Fibroblast of the aortic adventitia (primary cell): ENCODE measurements at regions not wholly inside any gene's neighbourhood (a gene's known extent, or its start where the extent isn't known, plus 50 kb on each side); places are given as distances from the start of the nearest gene placed in this dataset.
A peak's percentile ranks its signal among the peaks of the same experiment; 100 is the strongest.
"Not testable (repeated sequence)": the region's sequence is repeated elsewhere in the genome, so short reads cannot be mapped to it uniquely, and the experiment has no call there.

Source experiments
- DNase-seq: peaks from one replicate; pipeline ENCODE4 v3.0.0-alpha.2; 2010; ENCODE audit warnings: low read depth
- H3K4me3 ChIP-seq: 2 replicates; pipeline ENCODE4 v1.5.1; 2011; ENCODE audit warnings: low read depth, mild to moderate bottlenecking, control low read depth, low read length, moderate library complexity
- TF ChIP-seq, protein P1 (sequence below): IDR thresholded peaks from 2 replicates; pipeline ENCODE4 v1.5.1; 2011; ENCODE audit warnings: mild to moderate bottlenecking, low read length, control low read depth, inconsistent platforms; ENCODE audit not compliant: insufficient read depth

DNA sequence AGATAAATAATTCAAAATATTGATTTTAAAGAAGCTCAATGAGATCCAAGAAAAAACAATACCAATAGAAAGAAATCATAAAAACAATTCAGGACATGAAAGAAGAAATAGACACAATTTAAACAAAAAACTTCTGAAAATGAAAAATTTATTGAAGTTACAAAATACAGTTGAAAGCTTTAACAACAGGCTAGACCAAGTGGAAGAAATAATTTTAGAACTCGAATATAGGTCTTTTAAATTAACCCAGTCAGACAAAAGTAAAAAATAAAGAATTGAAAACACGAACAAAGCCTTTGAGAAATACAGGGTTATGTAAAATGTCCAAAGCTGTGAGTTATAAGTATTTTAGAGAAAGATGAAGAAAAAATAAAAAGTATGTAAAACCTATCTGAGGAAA, 152.4 kb upstream of the SMIM30 start:
- DNase-seq, result no peak
- TF ChIP-seq, protein P1, sequence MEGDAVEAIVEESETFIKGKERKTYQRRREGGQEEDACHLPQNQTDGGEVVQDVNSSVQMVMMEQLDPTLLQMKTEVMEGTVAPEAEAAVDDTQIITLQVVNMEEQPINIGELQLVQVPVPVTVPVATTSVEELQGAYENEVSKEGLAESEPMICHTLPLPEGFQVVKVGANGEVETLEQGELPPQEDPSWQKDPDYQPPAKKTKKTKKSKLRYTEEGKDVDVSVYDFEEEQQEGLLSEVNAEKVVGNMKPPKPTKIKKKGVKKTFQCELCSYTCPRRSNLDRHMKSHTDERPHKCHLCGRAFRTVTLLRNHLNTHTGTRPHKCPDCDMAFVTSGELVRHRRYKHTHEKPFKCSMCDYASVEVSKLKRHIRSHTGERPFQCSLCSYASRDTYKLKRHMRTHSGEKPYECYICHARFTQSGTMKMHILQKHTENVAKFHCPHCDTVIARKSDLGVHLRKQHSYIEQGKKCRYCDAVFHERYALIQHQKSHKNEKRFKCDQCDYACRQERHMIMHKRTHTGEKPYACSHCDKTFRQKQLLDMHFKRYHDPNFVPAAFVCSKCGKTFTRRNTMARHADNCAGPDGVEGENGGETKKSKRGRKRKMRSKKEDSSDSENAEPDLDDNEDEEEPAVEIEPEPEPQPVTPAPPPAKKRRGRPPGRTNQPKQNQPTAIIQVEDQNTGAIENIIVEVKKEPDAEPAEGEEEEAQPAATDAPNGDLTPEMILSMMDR, result no peak

DNA sequence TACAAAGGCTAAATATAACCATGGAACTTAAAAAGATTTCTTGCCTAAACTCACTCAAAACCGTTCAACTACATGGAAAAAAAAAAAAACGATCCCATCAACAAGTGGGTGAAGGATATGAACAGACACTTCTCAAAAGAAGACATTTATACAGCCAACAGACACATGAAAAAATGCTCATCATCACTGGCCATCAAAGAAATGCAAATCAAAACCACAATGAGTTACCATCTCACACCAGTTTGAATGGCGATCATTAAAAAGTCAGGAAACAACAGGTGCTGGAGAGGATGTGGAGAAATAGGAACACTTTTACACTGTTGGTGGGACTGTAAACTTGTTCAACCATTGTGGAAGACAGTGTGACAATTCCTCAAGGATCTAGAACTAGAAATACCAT, 151.2 kb upstream of the SMIM30 start:
- DNase-seq, H3K4me3 ChIP-seq: not testable (repeated sequence)

More for the DNA sequence above, 152.4 kb upstream of the SMIM30 start:
- no peak overlapping the region for H3K4me3 ChIP-seq

DNA sequence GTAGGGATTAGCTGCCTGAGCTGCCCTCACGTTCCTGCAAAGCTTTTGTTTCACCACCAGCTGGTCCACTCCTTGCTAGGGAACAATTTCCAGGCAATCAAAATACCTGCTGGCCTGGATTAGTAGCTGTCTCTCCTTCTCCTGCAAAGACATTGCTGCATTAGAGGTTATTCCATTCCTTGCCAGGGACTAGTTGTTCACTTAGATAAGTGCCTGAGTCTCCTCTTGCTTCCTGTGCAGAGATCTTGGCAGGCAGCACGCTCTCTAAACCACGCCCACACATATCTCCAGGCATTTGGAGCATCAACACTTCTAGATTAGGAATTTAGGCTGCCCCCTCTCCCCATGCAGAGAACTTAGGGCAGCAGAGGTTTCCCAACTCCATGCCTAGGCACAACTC, 150.4 kb upstream of the SMIM30 start:
- DNase-seq, result peak; percentile 11

DNA sequence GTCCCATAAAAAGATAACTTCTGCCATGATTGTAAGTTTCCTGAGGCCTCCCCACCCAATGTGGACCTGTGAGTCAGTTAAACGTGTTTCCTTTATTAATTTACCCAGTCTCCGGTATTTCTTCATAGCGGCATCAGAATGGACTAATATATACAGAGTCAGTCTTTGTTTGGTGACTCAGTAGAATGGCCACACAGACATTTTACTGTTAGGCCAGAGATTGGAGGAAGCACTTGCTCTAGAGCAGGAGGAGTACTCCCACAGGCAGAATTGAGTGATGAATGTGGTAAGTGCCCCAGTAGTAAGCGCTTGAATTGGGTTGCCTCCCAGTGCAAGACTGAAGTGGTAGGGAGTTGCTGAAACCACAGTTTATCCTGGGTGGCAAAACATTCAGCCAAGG, 149.5 kb upstream of the SMIM30 start:
- DNase-seq, result peak; percentile 23
- no peak overlapping the region for H3K4me3 ChIP-seq
- TF ChIP-seq, protein P1, result no peak

More for the DNA sequence above, 150.4 kb upstream of the SMIM30 start:
- TF ChIP-seq, protein P1, result no peak
- H3K4me3 ChIP-seq, result no peak overlapping the region

GRCh38 chr7:113267271-113267670, 148.9 kb upstream of the SMIM30 start:
- peak; percentile 15 for DNase-seq
- TF ChIP-seq, protein P1, result no peak
- no peak overlapping the region for H3K4me3 ChIP-seq

DNA sequence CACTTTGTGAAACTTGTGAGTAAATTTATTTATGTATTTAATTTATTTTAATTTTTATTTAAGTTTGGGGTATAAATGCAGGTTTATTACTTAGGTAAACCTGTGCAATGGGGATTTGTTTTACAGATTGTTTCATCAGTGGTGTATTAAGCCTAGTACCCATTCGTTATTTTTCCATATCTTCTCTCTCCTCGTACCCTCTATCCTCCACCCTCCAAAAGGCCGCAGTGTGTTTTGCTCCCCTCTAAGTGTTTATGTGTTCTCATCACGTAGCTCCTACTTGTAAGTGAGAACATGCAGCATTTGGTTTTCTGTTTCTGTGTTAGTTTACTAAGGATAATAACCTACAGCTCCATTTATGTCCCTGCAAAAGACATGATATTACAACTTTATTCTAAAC, 145.4 kb upstream of the SMIM30 start:
- TF ChIP-seq, protein P1, result no peak
- DNase-seq, result no peak
- no peak overlapping the region for H3K4me3 ChIP-seq

DNA sequence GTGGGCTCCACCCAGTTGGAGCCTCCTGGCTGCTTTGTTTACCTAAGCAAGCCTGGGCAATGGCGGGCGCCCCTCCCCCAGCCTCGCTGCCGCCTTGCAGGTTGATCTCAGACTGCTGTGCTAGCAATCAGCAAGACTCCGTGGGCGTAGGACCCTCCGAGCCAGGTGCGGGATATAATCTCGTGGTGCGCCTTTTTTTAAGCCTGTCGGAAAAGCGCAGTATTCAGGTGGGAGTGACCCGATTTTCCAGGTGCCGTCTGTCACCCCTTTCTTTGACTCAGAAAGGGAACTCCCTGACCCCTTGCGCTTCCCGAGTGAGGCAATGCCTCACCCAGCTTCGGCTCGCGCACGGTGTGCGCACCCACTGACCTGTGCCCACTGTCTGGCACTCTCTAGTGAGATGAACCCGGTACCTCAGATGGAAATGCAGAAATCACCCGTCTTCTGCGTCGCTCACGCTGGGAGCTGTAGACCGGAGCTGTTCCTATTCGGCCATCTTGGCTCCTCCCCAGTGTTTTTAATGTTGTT, 144.9 kb upstream of the SMIM30 start:
- DNase-seq, H3K4me3 ChIP-seq: not testable (repeated sequence)

DNA sequence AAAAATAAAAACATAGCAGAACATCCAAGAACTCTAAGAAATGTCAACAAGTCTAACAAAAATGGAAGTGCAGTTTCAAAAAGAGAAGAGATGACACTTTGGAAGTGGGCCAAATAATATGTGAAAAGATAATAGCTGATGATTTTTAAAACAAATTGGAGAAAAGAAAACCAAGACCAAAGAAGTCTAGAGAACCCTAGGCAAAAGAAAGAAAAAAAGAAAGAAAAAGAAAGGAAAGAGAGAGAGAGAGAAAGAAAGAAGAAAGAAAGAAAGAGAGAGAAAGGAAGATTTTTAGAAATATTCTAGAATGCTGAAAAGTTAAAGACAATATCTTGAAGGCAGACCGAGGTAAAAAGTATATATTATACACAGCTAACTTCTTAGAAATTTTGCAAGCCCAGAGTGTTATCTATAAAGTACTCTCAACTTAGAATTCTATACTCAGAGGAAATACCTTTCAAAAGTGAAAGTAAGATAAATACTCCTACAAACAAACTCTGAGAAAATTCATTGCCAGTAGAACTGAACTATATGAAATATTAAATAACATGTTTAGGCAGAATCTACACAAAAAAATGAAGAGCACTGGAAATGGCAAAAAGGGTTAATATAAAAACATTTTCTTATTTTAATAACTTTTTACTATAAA, 138.7 kb upstream of the SMIM30 start:
- no peak overlapping the region for H3K4me3 ChIP-seq
- DNase-seq, result peak; percentile 8
- TF ChIP-seq, protein P1, result no peak
